Right kidney (tissue), 1 donor: ENCODE measurements at regions not wholly inside any gene's neighbourhood (a gene's known extent, or its start where the extent isn't known, plus 50 kb on each side); places are given as distances from the start of the nearest gene placed in this dataset.

ENCODE experiments used
- DNase-seq: peaks from one replicate; pipeline ENCODE4 v3.0.0-alpha.2; 2016

DNA sequence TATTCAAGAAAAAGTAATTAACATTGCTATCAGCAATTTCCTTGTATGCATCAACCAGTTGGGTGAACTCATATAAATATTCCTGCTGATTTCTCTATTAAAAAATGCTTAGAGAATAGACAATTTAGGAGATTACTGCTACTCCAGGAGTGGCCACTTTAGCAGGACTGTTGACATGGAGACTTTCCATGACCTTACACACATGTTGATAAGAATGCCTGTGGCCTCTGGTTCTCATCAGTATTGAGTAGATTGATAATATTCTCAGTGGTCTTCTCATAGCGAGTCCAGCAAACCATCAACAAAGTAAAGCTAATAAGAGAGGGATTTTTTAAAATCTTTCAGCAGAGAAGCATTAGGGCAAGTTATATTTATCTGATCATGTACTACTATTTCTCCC lies 208.4 kb upstream of the MARCKS start:
- DNase-seq: no peak

- DNase-seq: no peak
Measured at GRCh38 chr6:113649276-113649675, 207.9 kb upstream of the MARCKS start.

DNA sequence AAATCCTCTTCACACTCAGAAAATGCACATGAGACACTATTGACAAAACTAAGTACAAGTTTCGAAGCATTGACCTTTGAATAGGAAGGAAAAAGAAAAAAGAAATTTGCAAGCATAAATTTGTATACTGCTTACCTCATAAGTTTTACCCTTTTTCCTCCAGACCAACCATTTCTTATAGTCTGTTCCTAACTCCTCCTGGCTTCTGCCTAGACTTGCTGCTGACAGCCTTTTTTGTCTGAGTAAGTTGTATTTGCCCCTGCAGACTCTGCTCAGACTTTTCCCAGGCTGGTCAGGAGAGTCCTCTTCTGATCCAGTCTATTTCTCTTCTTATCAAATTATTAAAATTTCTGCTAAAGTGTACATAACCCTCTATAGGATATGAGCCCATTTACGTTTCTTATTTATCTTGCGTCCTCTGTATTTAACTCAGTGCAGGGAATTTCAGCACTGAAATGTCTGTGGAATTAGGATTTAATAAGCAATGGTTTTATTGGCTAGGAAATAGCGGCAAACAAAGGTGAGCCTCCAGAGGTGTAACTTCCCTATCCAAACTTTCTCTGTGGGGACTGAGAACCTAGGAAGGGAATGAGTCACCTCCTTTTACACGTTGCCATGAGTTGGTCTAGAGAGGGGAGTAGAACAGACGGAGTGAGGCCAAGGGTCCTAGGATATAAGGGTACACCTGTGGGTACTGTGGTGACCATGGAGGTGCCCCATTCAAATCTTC lies 207.1 kb upstream of the MARCKS start:
- no peak for DNase-seq

DNA sequence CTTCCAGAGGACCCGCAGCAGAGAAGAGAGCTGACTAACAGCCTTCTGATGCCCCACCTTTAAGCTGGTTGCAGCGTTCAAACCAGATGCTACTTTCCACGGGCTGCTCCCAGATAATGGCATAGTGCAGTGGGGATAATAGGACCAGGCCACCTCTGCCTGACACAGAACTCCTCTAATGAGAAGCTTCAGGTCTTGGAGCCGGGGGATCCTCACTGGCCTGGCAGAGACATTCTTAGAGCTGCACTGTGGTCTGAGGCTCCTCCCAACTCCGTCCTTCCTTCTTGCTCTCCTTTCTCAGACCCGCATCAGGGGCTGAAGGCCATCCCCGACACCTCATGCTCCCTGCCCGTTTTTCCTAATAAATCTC lies 206.6 kb upstream of the MARCKS start:
- no peak for DNase-seq

GRCh38 chr6:113651120-113651519 lies 206.0 kb upstream of the MARCKS start:
- DNase-seq: no peak

DNA sequence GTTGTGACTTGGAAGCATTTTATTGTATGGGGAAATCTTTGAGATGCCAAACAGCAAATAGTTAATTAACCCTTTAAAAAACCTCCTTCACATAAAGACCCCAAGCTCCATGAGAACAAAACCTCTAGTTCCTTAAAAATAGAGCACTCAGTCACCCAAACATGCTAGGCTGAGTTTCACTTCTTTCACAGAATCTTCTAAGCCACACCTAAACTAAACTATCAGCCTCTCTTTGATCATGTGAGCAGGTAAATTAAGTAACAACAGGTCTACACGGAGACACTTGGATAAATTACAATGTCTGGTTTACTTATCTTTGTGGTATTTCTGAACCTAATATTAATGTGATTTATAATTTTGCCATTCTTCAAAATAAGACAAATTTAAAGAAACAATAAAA lies 205.2 kb upstream of the MARCKS start:
- no peak for DNase-seq

- DNase-seq: no peak
Measured at GRCh38 chr6:113653275-113653674, 203.9 kb upstream of the MARCKS start.

DNA sequence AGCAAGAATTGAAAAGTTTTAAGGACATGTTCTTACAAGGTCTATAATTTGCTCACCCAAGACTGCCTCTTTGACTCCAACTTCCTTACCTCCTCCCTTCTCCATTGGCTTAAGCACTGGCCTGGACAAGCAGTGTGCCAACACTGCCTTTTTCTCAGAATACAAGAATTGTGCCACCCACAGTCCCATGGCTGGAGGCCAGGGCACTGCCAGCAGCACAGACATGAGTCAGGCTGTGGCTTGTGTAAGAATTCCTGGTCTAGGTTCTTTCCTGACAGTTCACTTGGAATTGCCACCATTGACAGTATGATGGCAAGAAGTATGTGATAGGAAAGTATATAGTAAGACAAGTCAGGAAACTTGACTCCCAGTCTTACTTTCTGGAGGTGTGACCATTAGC lies 202.7 kb upstream of the MARCKS start:
- DNase-seq: no peak

GRCh38 chr6:113655761-113656160 lies 201.4 kb upstream of the MARCKS start:
- DNase-seq: no peak

DNA sequence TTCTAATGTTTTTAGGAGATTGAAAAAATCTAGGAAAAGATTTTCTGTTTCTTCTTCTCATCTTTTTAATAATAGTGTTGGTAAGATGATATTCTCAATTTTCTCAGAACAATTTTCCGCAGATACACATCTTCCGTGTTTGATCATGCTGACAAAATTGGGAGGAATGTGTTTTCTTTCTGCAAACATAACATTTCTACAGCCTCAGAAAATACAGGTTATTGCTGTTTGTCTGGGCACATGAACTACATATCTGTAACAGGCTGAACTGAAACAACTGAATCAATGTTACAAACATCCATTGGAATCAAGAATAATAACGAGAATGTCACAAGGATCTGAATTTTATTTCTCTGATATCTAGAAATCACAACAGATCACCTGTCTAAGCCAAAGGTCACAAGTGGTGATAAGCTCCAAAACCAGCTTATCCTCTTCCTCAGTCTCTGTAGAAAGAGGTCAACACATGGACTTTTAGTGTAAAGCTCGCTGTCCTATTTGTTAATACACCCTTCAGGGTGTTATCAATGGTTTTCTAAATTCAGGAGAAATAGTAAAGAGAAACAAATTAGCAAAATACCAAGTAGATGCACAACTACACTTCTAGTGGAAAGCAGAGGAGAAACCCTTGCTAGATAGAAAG lies 197.3 kb upstream of the MARCKS start:
- DNase-seq: no peak

DNA sequence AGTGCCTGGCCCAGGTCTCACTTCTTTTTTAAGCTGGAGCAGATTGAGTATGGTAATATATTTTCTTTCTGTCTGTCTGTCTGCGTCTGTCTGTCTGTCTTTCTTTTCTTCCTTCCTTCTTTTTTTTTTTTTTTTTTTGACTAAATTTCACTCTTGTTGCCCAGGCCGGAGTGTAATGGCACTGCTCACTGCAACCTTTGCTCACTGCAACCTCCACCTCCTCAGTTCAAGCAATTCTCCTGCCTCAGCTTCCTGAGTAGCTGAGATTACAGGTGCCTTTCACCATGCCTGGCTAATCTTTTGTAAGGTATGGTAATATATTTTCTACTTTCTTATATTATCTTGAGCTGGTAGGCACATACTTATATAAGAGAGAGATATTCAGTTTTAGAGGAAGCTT lies 196.3 kb upstream of the MARCKS start:
- DNase-seq: no peak

DNA sequence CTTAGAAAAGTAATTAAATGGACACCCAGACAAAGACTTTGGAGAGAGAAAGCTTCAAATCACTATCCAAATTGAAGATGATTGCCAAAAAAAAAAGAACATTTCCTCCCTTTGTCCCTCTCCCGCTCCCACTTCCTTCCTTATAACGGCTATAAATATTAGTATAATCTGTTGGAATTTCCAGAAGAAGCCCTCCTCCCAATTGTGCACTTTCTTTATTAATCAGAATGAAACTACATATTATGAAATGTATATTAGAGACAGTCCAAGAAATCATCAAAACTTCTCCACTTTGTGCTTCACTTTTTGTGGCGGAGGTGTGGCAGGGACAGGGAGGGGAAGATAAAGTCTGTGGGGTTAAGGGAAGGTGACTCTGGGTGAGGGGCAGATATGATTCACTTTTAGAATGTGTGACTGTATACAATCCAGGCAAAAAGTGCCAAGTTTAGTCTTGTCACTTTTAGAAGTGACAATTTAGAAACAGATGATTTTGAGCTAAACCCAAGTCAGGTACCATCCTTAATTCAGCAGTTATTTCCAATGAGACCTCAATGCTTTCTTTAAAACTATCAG lies 195.0 kb upstream of the MARCKS start:
- DNase-seq: no peak

DNA sequence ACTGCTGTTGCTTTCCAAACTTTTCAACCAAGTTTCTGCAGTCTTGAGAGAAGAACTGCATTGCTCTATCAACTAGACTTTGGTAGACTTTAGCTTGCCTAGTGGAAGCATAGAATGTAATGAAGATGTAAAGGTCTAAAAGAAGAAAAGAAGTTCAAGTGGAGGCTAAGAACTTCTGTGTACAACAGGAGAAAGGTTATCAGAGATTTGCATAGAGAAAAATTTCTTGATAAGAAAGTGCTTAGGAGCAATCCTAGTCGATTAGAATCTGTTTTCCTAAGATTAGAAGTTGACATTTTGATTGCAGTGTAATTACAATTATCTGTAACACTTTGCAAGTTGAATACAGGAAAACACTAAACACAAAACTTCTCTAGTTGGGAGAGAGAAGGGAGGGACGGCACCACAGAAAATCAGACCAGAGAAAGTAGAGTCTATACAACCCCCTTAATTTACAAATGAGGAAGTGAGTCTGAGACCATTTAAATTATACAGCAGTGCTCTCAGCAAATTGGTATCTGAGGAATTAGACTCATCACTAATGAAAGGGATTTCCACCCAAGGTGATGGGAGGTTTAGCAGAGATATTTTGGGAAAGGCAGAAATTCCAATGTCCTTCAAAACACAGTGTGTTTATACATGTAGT lies 194.3 kb upstream of the MARCKS start:
- DNase-seq: no peak

DNA sequence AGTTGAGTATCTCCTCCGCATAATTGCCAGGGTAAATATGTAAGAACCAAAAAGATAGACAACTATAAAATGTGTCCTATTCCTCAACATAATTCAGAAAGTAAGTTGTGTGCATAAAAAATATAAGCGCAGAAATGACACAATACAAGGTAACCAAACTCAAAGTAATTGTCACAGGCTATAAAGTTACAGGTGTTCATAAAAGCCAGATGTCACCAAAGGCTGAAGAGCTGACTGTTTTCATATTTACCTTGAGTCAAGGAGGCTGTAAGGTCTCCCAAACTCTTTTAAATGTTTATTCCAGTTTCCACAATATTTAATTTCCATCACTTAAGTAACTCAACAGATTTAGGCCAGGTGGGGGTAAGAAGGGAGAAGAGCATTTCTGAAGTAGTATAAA lies 192.2 kb upstream of the MARCKS start:
- DNase-seq: no peak

DNA sequence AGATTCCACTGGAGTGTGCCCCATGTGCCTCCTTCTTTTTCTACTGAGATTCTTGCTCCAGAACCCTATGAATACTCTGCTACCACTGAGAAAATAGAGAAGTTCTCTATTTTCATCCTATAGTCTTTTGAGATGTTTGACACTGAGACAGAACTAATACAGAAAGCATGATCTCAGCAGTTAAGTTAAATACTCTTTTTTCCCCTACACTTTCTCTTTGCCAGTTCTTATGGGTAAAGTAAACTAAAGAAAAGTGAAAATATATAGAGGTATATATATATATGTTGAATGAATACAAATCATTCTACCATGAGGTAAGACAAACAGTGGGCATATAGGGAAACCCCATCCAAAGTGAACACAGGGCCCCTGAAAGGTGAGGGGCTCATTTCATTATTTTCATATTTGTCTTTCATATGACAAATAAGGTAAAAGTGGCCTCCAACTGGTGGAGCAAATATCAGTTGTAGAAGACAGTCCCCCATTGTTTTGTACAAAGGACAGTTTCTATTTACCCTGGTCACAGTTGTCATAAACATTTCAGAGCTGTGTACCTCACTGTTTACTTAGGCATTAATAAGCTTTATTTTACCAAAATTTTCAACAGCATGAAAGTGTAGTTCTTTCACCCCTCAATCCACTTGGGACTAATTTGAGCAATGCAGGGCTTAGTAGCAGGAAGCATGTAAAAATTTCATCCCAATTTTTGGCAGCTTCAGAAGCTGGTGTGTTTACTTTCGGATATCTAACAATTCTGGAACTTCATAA lies 188.3 kb upstream of the MARCKS start:
- DNase-seq: no peak

GRCh38 chr6:113669606-113670005 lies 187.5 kb upstream of the MARCKS start:
- no peak for DNase-seq

GRCh38 chr6:113671421-113671820 lies 185.7 kb upstream of the MARCKS start:
- DNase-seq: no peak

GRCh38 chr6:113672491-113673149 lies 184.5 kb upstream of the MARCKS start:
- no peak for DNase-seq

GRCh38 chr6:113674075-113674474 lies 183.1 kb upstream of the MARCKS start:
- DNase-seq: no peak

- DNase-seq: no peak
Measured at GRCh38 chr6:113676057-113676456, 181.1 kb upstream of the MARCKS start.

- no peak for DNase-seq
Measured at GRCh38 chr6:113676968-113677367, 180.2 kb upstream of the MARCKS start.

- no peak for DNase-seq
Measured at GRCh38 chr6:113679051-113679450, 178.1 kb upstream of the MARCKS start.
